ENCODE measurements at regions not wholly inside any gene's neighbourhood (a gene's known extent, or its start where the extent isn't known, plus 50 kb on each side); places are given as distances from the start of the nearest gene placed in this dataset.

DNA sequence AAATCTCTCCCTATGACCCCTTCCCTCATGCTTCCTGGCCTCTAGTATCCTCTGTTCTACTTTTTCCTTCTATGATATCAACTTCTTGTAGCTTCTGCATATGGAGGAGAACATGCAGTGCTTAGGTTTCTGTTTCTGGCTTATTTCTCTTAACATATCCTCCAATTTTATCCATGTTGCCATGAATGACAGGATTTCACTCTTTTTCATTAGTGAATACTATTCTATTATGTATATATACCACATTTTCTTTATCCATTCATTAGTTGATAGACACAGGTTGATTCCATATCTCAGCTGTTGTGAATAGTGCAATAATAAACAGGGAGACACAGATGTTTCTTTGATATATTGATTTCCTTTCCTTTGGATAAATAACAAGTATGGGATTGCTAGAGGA lies 123.3 kb upstream of the SESN3 start:
- TF ChIP-seq POU6F1 (CRISPR knock-in tag; IDR thresholded peaks at IDR 0.05; ENCODE audit: borderline replicate concordance, low read depth) (no peak), ISL1 (CRISPR knock-in tag; IDR thresholded peaks at IDR 0.05) (no peak), SNAI2 (CRISPR knock-in tag; IDR thresholded peaks at IDR 0.05) (no peak), ZC3H10 (CRISPR knock-in tag; IDR thresholded peaks at IDR 0.05) (no peak)

Data from SK-N-SH treated with all-trans-retinoic acid at 6 μM for 48 hours (cell line).